OCI-LY1 (cell line): ENCODE measurements at regions not wholly inside any gene's neighbourhood (a gene's known extent, or its start where the extent isn't known, plus 50 kb on each side); places are given as distances from the start of the nearest gene placed in this dataset.

Source experiments
- H2AFZ ChIP-seq: fragments of 200-600 bp; sonication (generic), shearing (Covaris generic); 2 replicates; pipeline ENCODE4 v1.6.0; 2014; ENCODE audit warnings: antibody characterized with exemption, mild to moderate bottlenecking, low read length
- H3F3A ChIP-seq: fragments of 200-600 bp; sonication (generic), shearing (Covaris generic); 2 replicates; pipeline ENCODE4 v1.6.0; 2014; ENCODE audit warnings: mild to moderate bottlenecking, antibody characterized with exemption, low read length, moderate library complexity; ENCODE audit not compliant: insufficient read depth
- H3K27ac ChIP-seq: fragments of 200-600 bp; sonication (generic); 2 replicates; pipeline ENCODE4 v1.5.1; 2014; ENCODE audit warnings: low read length, mixed run types, mild to moderate bottlenecking, low read depth; ENCODE audit not compliant: poor library complexity, severe bottlenecking
- H3K27me3 ChIP-seq: fragments of 200-600 bp; sonication (generic); 2 replicates; pipeline ENCODE4 v1.6.0; 2014; ENCODE audit warnings: antibody characterized with exemption, mild to moderate bottlenecking, low read length, moderate library complexity; ENCODE audit not compliant: insufficient read depth
- H3K36me3 ChIP-seq: fragments of 200-600 bp; sonication (generic); 2 replicates; pipeline ENCODE4 v1.6.1; 2014; ENCODE audit warnings: mild to moderate bottlenecking, antibody characterized with exemption, low read length, moderate library complexity, mixed read lengths; ENCODE audit not compliant: insufficient read depth
- H3K4me1 ChIP-seq: fragments of 200-600 bp; sonication (generic); 2 replicates; pipeline ENCODE4 v1.5.1; 2014; ENCODE audit warnings: mild to moderate bottlenecking, low read length, moderate library complexity; ENCODE audit not compliant: insufficient read depth, severe bottlenecking
- H3K4me2 ChIP-seq: fragments of 200-600 bp; sonication (generic), shearing (Covaris generic); 2 replicates; pipeline ENCODE4 v1.6.1; 2014; ENCODE audit warnings: low read length
- H3K4me3 ChIP-seq: fragments of 200-600 bp; sonication (generic); 2 replicates; pipeline ENCODE4 v1.5.1; 2014; ENCODE audit warnings: low read length, low read depth, mild to moderate bottlenecking, mixed read lengths; ENCODE audit not compliant: poor library complexity, severe bottlenecking
- H3K79me2 ChIP-seq: fragments of 200-600 bp; shearing (Covaris generic); 2 replicates; pipeline ENCODE4 v1.6.1; 2016; ENCODE audit warnings: mixed run types, low read length, mixed read lengths; ENCODE audit not compliant: insufficient read depth
- H3K9ac ChIP-seq: fragments of 200-600 bp; sonication (generic), shearing (Covaris generic); 2 replicates; pipeline ENCODE4 v1.6.1; 2014; ENCODE audit warnings: mild to moderate bottlenecking, low read length, mixed read lengths
- H3K9me2 ChIP-seq: fragments of 200-600 bp; sonication (generic), shearing (Covaris generic); 2 replicates; pipeline ENCODE4 v1.6.1; 2014; ENCODE audit warnings: low read depth, mild to moderate bottlenecking, low read length, mixed read lengths
- H3K9me3 ChIP-seq: fragments of 200-600 bp; shearing (Covaris generic); 2 replicates; pipeline ENCODE4 v1.6.1; 2014; ENCODE audit warnings: low read length, mixed read lengths
- H4K20me1 ChIP-seq: fragments of 200-600 bp; sonication (generic), shearing (Covaris generic); 2 replicates; pipeline ENCODE4 v1.6.0; 2016; ENCODE audit warnings: mild to moderate bottlenecking, low read length; ENCODE audit not compliant: insufficient read depth
- EZH2 ChIP-seq: fragments of 200-600 bp; sonication (generic), shearing (Covaris generic); IDR thresholded peaks from 2 replicates; pipeline ENCODE4 v1.8.0; 2017; ENCODE audit warnings: borderline replicate concordance, mixed run types, mild to moderate bottlenecking, antibody characterized with exemption, low read length, moderate library complexity, mixed read lengths
- TF ChIP-seq, protein P1 (sequence below): fragments of 200-600 bp; sonication (generic), shearing (Covaris generic); IDR thresholded peaks from 2 replicates; pipeline ENCODE4 v1.5.1; 2017; ENCODE audit warnings: mild to moderate bottlenecking, antibody characterized with exemption, low read length, moderate library complexity, mixed read lengths

DNA sequence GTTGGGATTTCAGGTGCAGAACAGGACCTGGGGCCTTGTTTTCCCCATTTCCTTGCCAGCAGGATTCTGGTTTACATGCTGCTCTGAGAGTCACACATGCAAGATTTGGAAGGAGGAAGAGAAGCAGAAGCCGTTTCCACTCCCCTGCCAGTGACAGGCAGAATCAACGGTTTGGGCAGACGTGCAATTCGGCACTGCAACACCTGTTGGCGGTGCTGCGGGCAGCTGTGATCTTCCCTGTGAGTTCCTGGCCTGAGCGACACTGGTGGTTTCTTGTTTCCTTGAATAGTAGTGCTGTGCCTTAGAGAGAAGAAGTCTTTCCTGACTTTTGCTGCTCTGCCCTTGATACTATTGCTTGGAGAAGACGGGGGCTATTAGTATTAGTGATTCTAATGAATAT is 1126.2 kb downstream of the TYW1 start:
- Histone ChIP-seq H3K4me3 (no peak overlapping the region), H3K4me2 (no peak overlapping the region)

DNA sequence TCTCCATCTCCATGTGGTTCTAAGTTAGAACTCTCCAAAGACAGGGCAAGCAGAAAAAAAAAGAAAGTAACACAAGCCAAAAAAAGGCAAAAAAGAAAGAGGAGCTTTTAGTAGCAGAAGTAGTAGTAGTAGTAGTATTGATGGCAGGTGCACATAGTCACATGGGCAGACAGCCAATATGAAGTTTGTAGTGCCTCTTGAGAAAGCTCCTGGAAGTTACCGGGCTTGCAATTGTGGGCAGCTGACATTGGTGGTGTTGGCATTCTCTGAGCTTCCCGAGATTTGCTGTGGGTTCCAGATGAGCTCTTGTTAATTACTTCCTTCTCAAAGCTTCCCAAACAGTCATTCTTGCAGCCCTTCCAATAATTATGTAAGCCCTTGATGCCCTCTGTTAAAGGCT is 1128.5 kb downstream of the TYW1 start:
- Histone ChIP-seq H3K79me2 (no peaks in the 10 kb centered on the region), H3K4me2 (no peak overlapping the region), H3K9ac (no peak overlapping the region), H3K9me3 (no peaks in the 10 kb centered on the region), H3K27me3 (no peaks in the 10 kb centered on the region), H2AFZ (no peak overlapping the region), H3K27ac (no peak overlapping the region), H3F3A (no peaks in the 10 kb centered on the region), H3K36me3 (no peaks in the 10 kb centered on the region), H3K9me2 (no peaks in the 10 kb centered on the region), H3K4me1 (no peaks in the 10 kb centered on the region), H4K20me1 (no peaks in the 10 kb centered on the region), H3K4me3 (no peak overlapping the region)
- no peak for TF ChIP-seq EZH2
- TF ChIP-seq, protein P1, sequence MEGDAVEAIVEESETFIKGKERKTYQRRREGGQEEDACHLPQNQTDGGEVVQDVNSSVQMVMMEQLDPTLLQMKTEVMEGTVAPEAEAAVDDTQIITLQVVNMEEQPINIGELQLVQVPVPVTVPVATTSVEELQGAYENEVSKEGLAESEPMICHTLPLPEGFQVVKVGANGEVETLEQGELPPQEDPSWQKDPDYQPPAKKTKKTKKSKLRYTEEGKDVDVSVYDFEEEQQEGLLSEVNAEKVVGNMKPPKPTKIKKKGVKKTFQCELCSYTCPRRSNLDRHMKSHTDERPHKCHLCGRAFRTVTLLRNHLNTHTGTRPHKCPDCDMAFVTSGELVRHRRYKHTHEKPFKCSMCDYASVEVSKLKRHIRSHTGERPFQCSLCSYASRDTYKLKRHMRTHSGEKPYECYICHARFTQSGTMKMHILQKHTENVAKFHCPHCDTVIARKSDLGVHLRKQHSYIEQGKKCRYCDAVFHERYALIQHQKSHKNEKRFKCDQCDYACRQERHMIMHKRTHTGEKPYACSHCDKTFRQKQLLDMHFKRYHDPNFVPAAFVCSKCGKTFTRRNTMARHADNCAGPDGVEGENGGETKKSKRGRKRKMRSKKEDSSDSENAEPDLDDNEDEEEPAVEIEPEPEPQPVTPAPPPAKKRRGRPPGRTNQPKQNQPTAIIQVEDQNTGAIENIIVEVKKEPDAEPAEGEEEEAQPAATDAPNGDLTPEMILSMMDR, result no peak

More for the DNA sequence above, 1126.2 kb downstream of the TYW1 start:
- Histone ChIP-seq H3F3A (no peaks in the 10 kb centered on the region), H3K9me3 (peaks cover 5% of the 10 kb centered on the region; the same call in 1 of the 2 replicates), H3K9ac (no peak overlapping the region), H3K36me3 (no peaks in the 10 kb centered on the region), H3K27ac (no peak overlapping the region), H2AFZ (no peak overlapping the region), H3K79me2 (no peaks in the 10 kb centered on the region), H3K4me1 (no peaks in the 10 kb centered on the region), H4K20me1 (no peaks in the 10 kb centered on the region), H3K9me2 (no peaks in the 10 kb centered on the region), H3K27me3 (no peaks in the 10 kb centered on the region)
- TF ChIP-seq, protein P1, result no peak
- TF ChIP-seq EZH2, result no peak

DNA sequence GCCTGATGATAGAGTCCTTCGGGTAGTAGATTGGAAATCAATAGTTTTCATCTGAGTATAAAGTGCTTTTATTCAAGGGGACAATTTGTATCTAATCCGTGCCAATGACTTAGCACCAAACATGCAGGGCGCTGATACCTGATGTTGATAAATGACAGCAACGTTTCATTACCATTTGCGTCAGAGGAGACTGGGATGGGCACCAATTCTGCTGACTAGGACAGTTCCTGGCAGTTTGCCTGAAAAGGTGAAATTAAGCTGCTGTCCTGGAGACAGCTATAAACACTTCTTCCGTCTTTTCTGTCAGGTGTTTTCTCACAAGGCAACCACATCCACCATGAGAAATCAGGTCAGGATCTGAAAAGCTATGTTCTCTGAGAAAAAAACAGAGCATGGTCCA is 1136.4 kb downstream of the TYW1 start:
- no peaks in the 10 kb centered on the region for H3K9me2 ChIP-seq
- no peak overlapping the region for H3K9ac ChIP-seq
- H3K4me2 ChIP-seq, result no peak overlapping the region
- no peaks in the 10 kb centered on the region for H3K36me3 ChIP-seq
- no peaks in the 10 kb centered on the region for H3K79me2 ChIP-seq
- H3K4me3 ChIP-seq, result no peak overlapping the region
- no peak overlapping the region for H2AFZ ChIP-seq
- H4K20me1 ChIP-seq, result no peaks in the 10 kb centered on the region
- H3K27ac ChIP-seq, result no peak overlapping the region
- no peaks in the 10 kb centered on the region for H3K9me3 ChIP-seq
- H3K4me1 ChIP-seq, result no peaks in the 10 kb centered on the region
- H3K27me3 ChIP-seq, result no peaks in the 10 kb centered on the region
- no peak for TF ChIP-seq EZH2
- TF ChIP-seq, protein P1, result no peak
- no peaks in the 10 kb centered on the region for H3F3A ChIP-seq
